K562 (cell line): ENCODE measurements at regions not wholly inside any gene's neighbourhood (a gene's known extent, or its start where the extent isn't known, plus 50 kb on each side); places are given as distances from the start of the nearest gene placed in this dataset.

Source experiments
- MCM7 ChIP-seq, 2 experiments: fragments of 450-650 bp; IDR thresholded peaks; 2 replicates each; pipeline ENCODE4 v1.6.1; 2016 to 2018
- POLR2AphosphoS5 ChIP-seq: IDR thresholded peaks from 2 replicates; pipeline ENCODE4 v1.6.1; 2011; ENCODE audit warnings: mild to moderate bottlenecking, low read depth, low read length, moderate library complexity; ENCODE audit not compliant: control insufficient read depth, insufficient read depth
- RNF2 ChIP-seq: sonication (generic); IDR thresholded peaks from 2 replicates; pipeline ENCODE4 v1.6.1; 2016
- ZNF239 ChIP-seq: fragments of 250-450 bp; sonication (Bioruptor Pico); IDR thresholded peaks from 2 replicates; pipeline ENCODE4 v1.4.0; 2020; ENCODE audit warnings: mild to moderate bottlenecking
- TF ChIP-seq, protein P1 (sequence below), 3 experiments: IDR thresholded peaks in 2 of 3; conservative IDR thresholded peaks in 1 of 3; 2 replicates each; pipeline ENCODE4 v1.5.1; 2011 to 2012; ENCODE audit warnings: low read length in 3 of 3, mild to moderate bottlenecking in 3 of 3, control low read depth in 2 of 3, improper control_type of control experiment in 1 of 3, inconsistent platforms in 1 of 3, low read depth in 1 of 3, mixed read lengths in 1 of 3, moderate library complexity in 1 of 3; ENCODE audit not compliant: insufficient read depth in 2 of 3

DNA sequence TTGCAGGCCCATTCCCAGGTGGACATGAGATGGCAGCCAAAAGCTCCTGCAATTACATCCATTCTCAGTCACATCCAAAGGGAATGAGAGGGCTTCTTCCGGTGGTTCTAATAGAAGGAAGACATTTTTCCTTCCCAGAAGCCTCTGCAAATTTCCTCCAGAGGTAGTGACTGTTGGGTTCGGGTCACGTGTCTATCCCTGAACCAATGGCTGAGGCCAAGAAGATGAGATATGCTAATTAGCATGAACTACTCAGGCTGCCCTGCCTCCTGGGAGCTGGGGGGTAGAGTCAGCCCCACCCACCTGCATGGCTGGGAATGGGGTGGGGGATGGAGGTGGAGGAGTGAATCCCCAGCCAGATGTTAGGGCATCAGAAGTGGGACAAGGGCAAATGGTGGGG, 61.3 kb upstream of the IYD start:
- TF ChIP-seq ZNF239 (CRISPR knock-in tag) (no peak), RNF2 (no peak), MCM7 (IDR thresholded peaks at IDR 0.05) (no peak), POLR2AphosphoS5 (no peak)
- TF ChIP-seq, protein P1, sequence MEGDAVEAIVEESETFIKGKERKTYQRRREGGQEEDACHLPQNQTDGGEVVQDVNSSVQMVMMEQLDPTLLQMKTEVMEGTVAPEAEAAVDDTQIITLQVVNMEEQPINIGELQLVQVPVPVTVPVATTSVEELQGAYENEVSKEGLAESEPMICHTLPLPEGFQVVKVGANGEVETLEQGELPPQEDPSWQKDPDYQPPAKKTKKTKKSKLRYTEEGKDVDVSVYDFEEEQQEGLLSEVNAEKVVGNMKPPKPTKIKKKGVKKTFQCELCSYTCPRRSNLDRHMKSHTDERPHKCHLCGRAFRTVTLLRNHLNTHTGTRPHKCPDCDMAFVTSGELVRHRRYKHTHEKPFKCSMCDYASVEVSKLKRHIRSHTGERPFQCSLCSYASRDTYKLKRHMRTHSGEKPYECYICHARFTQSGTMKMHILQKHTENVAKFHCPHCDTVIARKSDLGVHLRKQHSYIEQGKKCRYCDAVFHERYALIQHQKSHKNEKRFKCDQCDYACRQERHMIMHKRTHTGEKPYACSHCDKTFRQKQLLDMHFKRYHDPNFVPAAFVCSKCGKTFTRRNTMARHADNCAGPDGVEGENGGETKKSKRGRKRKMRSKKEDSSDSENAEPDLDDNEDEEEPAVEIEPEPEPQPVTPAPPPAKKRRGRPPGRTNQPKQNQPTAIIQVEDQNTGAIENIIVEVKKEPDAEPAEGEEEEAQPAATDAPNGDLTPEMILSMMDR (IDR thresholded peaks at IDR 0.05 in 2 of 3, conservative IDR thresholded peaks at IDR 0.05 in 1 of 3; ENCODE audit: insufficient read depth in 2 of 3, low read depth in 1 of 3, low read length in 3 of 3) = no peak
